SK-N-SH (cell line): ENCODE measurements at regions not wholly inside any gene's neighbourhood (a gene's known extent, or its start where the extent isn't known, plus 50 kb on each side); places are given as distances from the start of the nearest gene placed in this dataset.
"Not testable (repeated sequence)": the region's sequence is repeated elsewhere in the genome, so short reads cannot be mapped to it uniquely, and the experiment has no call there.

ENCODE experiments used
- EP300 ChIP-seq, 2 experiments: IDR thresholded peaks; 2 replicates each; pipeline versions ENCODE4 v1.4.0 to v1.6.1; 2012; ENCODE audit warnings: borderline replicate concordance in 1 of 2, low read depth in 1 of 2, low read length in 1 of 2
- EZH2phosphoT487 ChIP-seq: fragments of 200-600 bp; sonication (generic); IDR thresholded peaks from 2 replicates; pipeline ENCODE4 v1.6.1; 2017; ENCODE audit warnings: low read depth, mixed run types, mild to moderate bottlenecking, antibody characterized with exemption, moderate library complexity, borderline replicate concordance
- GATA2 ChIP-seq: sonication (generic); formaldehyde crosslinking; IDR thresholded peaks from 2 replicates; pipeline ENCODE4 v1.5.0; 2020; ENCODE audit warnings: mild to moderate bottlenecking, missing genetic modification reagents
- MEF2A ChIP-seq: IDR thresholded peaks from 2 replicates; pipeline ENCODE4 v1.4.0; 2012; ENCODE audit warnings: low read depth, borderline replicate concordance
- POLR2AphosphoS5 ChIP-seq: IDR thresholded peaks from 2 replicates; pipeline ENCODE4 v1.6.1; 2012; ENCODE audit warnings: low read depth, low read length
- TAF1 ChIP-seq: IDR thresholded peaks from 2 replicates; pipeline ENCODE4 v1.6.1; 2012; ENCODE audit warnings: low read depth, mild to moderate bottlenecking, low read length, moderate library complexity, borderline replicate concordance
- USF2 ChIP-seq: fragments of 150-350 bp; IDR thresholded peaks from 2 replicates; pipeline ENCODE4 v1.6.1; 2017; ENCODE audit warnings: antibody characterized with exemption, low read length, low read depth, borderline replicate concordance
- YY1 ChIP-seq: IDR thresholded peaks from 2 replicates; pipeline ENCODE4 v1.4.0; 2012; ENCODE audit warnings: low read depth, mild to moderate bottlenecking
- TF ChIP-seq, protein P1 (sequence below): fragments of 200-600 bp; sonication (generic); IDR thresholded peaks from 2 replicates; pipeline ENCODE4 v1.6.1; 2017; ENCODE audit warnings: antibody characterized with exemption, mild to moderate bottlenecking, moderate library complexity
- TF ChIP-seq, protein P2 (sequence below): IDR thresholded peaks from 2 replicates; pipeline ENCODE4 v1.4.0; 2012; ENCODE audit warnings: low read depth, borderline replicate concordance

GRCh38 chr3:3347056-3347455 lies 167.6 kb upstream of the CRBN start:
- TF ChIP-seq, protein P1, sequence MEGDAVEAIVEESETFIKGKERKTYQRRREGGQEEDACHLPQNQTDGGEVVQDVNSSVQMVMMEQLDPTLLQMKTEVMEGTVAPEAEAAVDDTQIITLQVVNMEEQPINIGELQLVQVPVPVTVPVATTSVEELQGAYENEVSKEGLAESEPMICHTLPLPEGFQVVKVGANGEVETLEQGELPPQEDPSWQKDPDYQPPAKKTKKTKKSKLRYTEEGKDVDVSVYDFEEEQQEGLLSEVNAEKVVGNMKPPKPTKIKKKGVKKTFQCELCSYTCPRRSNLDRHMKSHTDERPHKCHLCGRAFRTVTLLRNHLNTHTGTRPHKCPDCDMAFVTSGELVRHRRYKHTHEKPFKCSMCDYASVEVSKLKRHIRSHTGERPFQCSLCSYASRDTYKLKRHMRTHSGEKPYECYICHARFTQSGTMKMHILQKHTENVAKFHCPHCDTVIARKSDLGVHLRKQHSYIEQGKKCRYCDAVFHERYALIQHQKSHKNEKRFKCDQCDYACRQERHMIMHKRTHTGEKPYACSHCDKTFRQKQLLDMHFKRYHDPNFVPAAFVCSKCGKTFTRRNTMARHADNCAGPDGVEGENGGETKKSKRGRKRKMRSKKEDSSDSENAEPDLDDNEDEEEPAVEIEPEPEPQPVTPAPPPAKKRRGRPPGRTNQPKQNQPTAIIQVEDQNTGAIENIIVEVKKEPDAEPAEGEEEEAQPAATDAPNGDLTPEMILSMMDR = not testable (repeated sequence)
- not testable (repeated sequence) for TF ChIP-seq TAF1; GATA2 (CRISPR knock-in tag); EZH2phosphoT487; EP300 (IDR thresholded peaks at IDR 0.05; ENCODE audit: borderline replicate concordance in 1 of 2, low read depth in 1 of 2, low read length in 1 of 2); POLR2AphosphoS5; USF2; YY1; MEF2A
- TF ChIP-seq, protein P2, sequence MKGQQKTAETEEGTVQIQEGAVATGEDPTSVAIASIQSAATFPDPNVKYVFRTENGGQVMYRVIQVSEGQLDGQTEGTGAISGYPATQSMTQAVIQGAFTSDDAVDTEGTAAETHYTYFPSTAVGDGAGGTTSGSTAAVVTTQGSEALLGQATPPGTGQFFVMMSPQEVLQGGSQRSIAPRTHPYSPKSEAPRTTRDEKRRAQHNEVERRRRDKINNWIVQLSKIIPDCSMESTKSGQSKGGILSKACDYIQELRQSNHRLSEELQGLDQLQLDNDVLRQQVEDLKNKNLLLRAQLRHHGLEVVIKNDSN = not testable (repeated sequence)
